Loucy (cell line): ENCODE measurements at regions not wholly inside any gene's neighbourhood (a gene's known extent, or its start where the extent isn't known, plus 50 kb on each side); places are given as distances from the start of the nearest gene placed in this dataset.

Source experiments
- H2AFZ ChIP-seq: fragments of 200-600 bp; sonication (generic); 2 replicates; pipeline ENCODE4 v1.6.0; 2016; ENCODE audit warnings: antibody characterized with exemption, mild to moderate bottlenecking, low read length, moderate library complexity
- H3F3A ChIP-seq: fragments of 200-600 bp; 2 replicates; pipeline ENCODE4 v1.6.0; 2016; ENCODE audit warnings: antibody characterized with exemption, low read depth, mild to moderate bottlenecking
- H3K27me3 ChIP-seq: fragments of 200-600 bp; sonication (generic); 2 replicates; pipeline ENCODE4 v1.6.1; 2014; ENCODE audit warnings: low read length, mild to moderate bottlenecking; ENCODE audit not compliant: insufficient read depth, poor library complexity, severe bottlenecking
- H3K36me3 ChIP-seq: fragments of 200-600 bp; sonication (generic); 2 replicates; pipeline ENCODE4 v1.6.1; 2016; ENCODE audit warnings: low read length; ENCODE audit not compliant: insufficient read depth
- H3K4me1 ChIP-seq: fragments of 200-600 bp; sonication (generic); 2 replicates; pipeline ENCODE4 v1.5.1; 2014; ENCODE audit warnings: low read length, mild to moderate bottlenecking; ENCODE audit not compliant: insufficient read depth, poor library complexity, severe bottlenecking
- H3K4me2 ChIP-seq: fragments of 200-600 bp; sonication (generic); 2 replicates; pipeline ENCODE4 v1.6.0; 2014; ENCODE audit warnings: antibody characterized with exemption, low read length, low read depth, mild to moderate bottlenecking; ENCODE audit not compliant: poor library complexity, severe bottlenecking
- H3K4me3 ChIP-seq: fragments of 200-600 bp; sonication (generic); 2 replicates; pipeline ENCODE4 v1.5.1; 2014; ENCODE audit warnings: low read length, mild to moderate bottlenecking, mixed read lengths; ENCODE audit not compliant: poor library complexity, severe bottlenecking
- H3K79me2 ChIP-seq: fragments of 200-600 bp; sonication (generic); 2 replicates; pipeline ENCODE4 v1.6.1; 2014; ENCODE audit warnings: low read length; ENCODE audit not compliant: insufficient read depth
- H3K9ac ChIP-seq: fragments of 200-600 bp; sonication (generic); 2 replicates; pipeline ENCODE4 v1.6.0; 2014; ENCODE audit warnings: mild to moderate bottlenecking, low read depth, low read length, moderate library complexity; ENCODE audit not compliant: poor library complexity, severe bottlenecking
- H3K9me2 ChIP-seq: fragments of 200-600 bp; sonication (generic); replicated peaks from 2 replicates; pipeline ENCODE4 v1.6.1; 2016; ENCODE audit warnings: low read depth, low read length, mixed read lengths
- H3K9me3 ChIP-seq: fragments of 200-600 bp; sonication (generic); 2 replicates; pipeline ENCODE4 v1.6.1; 2014; ENCODE audit warnings: mild to moderate bottlenecking, antibody characterized with exemption, low read length, low read depth; ENCODE audit not compliant: insufficient read depth
- H4K20me1 ChIP-seq: fragments of 200-600 bp; sonication (generic); 2 replicates; pipeline ENCODE4 v1.6.0; 2014; ENCODE audit warnings: antibody characterized with exemption, low read length, mild to moderate bottlenecking; ENCODE audit not compliant: insufficient read depth, poor library complexity, severe bottlenecking
- EZH2phosphoT487 ChIP-seq: fragments of 200-600 bp; IDR thresholded peaks from 2 replicates; pipeline ENCODE4 v1.6.1; 2018; ENCODE audit warnings: antibody characterized with exemption, mild to moderate bottlenecking, moderate library complexity, borderline replicate concordance
- TF ChIP-seq, protein P1 (sequence below): fragments of 200-600 bp; sonication (generic); conservative IDR thresholded peaks from 2 replicates; pipeline ENCODE4 v1.5.1; 2014; ENCODE audit warnings: mild to moderate bottlenecking, antibody characterized with exemption, low read length

DNA sequence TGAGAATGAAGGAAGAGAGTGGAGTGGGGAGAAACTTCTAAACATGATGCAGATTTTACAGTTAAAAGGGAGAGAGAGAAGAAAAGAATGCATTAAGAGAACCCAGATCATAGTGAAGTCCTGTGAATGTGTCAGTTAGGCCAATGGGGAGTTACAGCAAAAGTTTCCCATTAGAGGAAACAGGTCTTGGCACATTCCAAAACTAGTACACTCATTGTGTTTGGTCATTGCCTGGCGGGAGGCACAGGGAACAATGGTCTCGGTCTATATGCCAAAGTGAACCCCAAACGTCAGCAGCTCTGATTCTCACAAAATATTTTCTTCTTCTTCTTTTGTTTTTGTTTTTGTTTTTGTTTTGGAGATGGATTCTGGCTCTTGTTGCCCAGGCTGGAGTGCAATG is 284.5 kb upstream of the CTSO start:
- H2AFZ ChIP-seq, result no peak overlapping the region
- TF ChIP-seq EZH2phosphoT487, result no peak
- TF ChIP-seq, protein P1, sequence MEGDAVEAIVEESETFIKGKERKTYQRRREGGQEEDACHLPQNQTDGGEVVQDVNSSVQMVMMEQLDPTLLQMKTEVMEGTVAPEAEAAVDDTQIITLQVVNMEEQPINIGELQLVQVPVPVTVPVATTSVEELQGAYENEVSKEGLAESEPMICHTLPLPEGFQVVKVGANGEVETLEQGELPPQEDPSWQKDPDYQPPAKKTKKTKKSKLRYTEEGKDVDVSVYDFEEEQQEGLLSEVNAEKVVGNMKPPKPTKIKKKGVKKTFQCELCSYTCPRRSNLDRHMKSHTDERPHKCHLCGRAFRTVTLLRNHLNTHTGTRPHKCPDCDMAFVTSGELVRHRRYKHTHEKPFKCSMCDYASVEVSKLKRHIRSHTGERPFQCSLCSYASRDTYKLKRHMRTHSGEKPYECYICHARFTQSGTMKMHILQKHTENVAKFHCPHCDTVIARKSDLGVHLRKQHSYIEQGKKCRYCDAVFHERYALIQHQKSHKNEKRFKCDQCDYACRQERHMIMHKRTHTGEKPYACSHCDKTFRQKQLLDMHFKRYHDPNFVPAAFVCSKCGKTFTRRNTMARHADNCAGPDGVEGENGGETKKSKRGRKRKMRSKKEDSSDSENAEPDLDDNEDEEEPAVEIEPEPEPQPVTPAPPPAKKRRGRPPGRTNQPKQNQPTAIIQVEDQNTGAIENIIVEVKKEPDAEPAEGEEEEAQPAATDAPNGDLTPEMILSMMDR, result no peak
- no peak overlapping the region for H3K4me3 ChIP-seq
- no peaks in the 10 kb centered on the region for H4K20me1 ChIP-seq
- no peaks in the 10 kb centered on the region for H3K9me3 ChIP-seq
- no peaks in the 10 kb centered on the region for H3K79me2 ChIP-seq
- no peaks in the 10 kb centered on the region for H3K4me1 ChIP-seq
- H3K4me2 ChIP-seq, result no peak overlapping the region
- H3K9me2 ChIP-seq, result no peaks in the 10 kb centered on the region
- no peaks in the 10 kb centered on the region for H3F3A ChIP-seq
- no peaks in the 10 kb centered on the region for H3K27me3 ChIP-seq
- H3K9ac ChIP-seq, result no peak overlapping the region
- no peaks in the 10 kb centered on the region for H3K36me3 ChIP-seq

DNA sequence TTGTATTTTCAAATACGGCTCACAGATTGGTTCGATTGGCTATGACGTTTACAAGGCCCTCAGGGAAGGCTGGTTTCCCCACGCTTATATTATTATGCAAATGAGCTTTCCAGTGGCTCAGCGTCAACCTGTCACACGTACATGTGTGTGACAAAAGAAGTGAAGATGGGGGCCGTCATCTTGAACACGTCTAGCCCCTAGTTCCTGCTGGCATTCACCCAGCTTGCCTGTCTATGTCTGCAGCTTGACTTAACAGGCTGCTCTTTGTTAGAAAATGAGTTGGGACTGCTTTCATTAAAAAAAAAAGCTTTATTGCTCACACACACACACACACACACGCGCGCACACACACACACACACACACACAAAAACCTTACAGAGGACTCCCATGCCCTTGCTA is 283.6 kb upstream of the CTSO start:
- H3K9me2 ChIP-seq, result no peaks in the 10 kb centered on the region
- H3F3A ChIP-seq, result no peaks in the 10 kb centered on the region
- no peak overlapping the region for H3K9ac ChIP-seq
- no peak overlapping the region for H3K4me2 ChIP-seq
- H3K9me3 ChIP-seq, result no peaks in the 10 kb centered on the region
- TF ChIP-seq EZH2phosphoT487, result no peak
- TF ChIP-seq, protein P1, result no peak
- no peaks in the 10 kb centered on the region for H3K27me3 ChIP-seq
- no peaks in the 10 kb centered on the region for H4K20me1 ChIP-seq
- H3K4me3 ChIP-seq, result no peak overlapping the region
- no peaks in the 10 kb centered on the region for H3K36me3 ChIP-seq
- no peaks in the 10 kb centered on the region for H3K4me1 ChIP-seq
- no peak overlapping the region for H2AFZ ChIP-seq
- H3K79me2 ChIP-seq, result no peaks in the 10 kb centered on the region

DNA sequence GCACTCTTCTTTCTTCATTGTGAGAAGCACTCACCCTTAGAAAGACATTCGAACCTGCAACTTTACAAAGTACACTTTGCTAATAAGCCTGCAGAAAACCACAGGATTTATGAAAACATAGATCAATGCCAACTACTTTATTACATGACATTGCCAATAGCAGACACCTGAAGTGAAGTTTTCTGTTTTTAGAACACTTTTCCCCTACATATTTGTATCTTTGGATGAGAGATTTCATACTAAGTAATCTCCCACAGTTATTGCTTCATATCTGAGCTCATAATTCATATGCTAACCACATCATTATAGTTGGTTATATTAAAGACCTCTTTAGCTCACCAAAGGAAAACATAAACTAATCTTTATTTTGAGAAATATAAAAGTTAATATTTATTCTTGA is 276.5 kb upstream of the CTSO start:
- H2AFZ ChIP-seq, result no peak overlapping the region
- no peaks in the 10 kb centered on the region for H3K9me2 ChIP-seq
- no peak overlapping the region for H3K4me2 ChIP-seq
- H3K27me3 ChIP-seq, result no peaks in the 10 kb centered on the region
- TF ChIP-seq, protein P1, result no peak
- no peak for TF ChIP-seq EZH2phosphoT487
- no peaks in the 10 kb centered on the region for H3F3A ChIP-seq
- no peak overlapping the region for H3K4me3 ChIP-seq
- H4K20me1 ChIP-seq, result no peaks in the 10 kb centered on the region
- H3K79me2 ChIP-seq, result no peaks in the 10 kb centered on the region
- H3K9me3 ChIP-seq, result no peaks in the 10 kb centered on the region
- H3K36me3 ChIP-seq, result no peaks in the 10 kb centered on the region
- H3K4me1 ChIP-seq, result no peaks in the 10 kb centered on the region
- H3K9ac ChIP-seq, result no peak overlapping the region
